ENCODE measurements at regions not wholly inside any gene's neighbourhood (a gene's known extent, or its start where the extent isn't known, plus 50 kb on each side); places are given as distances from the start of the nearest gene placed in this dataset.

GRCh38 chr3:76372497-76372896 is 587.1 kb upstream of the ZNF717 start:
- no peaks in the 10 kb centered on the region for H3K36me3 ChIP-seq (ENCODE audit: insufficient read depth, low read length)
- H4K20me1 ChIP-seq (ENCODE audit: insufficient read depth, low read length) = no peaks in the 10 kb centered on the region
- no peak for ATAC-seq (ENCODE audit: insufficient read depth, low read depth)
- H3K9ac ChIP-seq (ENCODE audit: low read depth, low read length) = no peak overlapping the region
- no peak overlapping the region for H3K27ac ChIP-seq (ENCODE audit: low read length)
- H3K27me3 ChIP-seq (ENCODE audit: insufficient read depth, low read length, poor library complexity) = no peaks in the 10 kb centered on the region
- no peaks in the 10 kb centered on the region for H3K4me1 ChIP-seq (ENCODE audit: insufficient read depth, low read length)
- H3K79me2 ChIP-seq (ENCODE audit: insufficient read depth, low read length) = no peaks in the 10 kb centered on the region
- TF ChIP-seq EZH2 (IDR thresholded peaks at IDR 0.05; ENCODE audit: borderline replicate concordance, low read depth, low read length, severe bottlenecking) = no peak
- TF ChIP-seq CTCF (IDR thresholded peaks at IDR 0.05; ENCODE audit: borderline replicate concordance, extremely low read depth, low read length, poor library complexity, severe bottlenecking) = no peak
- DNase-seq = no peak
- H2AFZ ChIP-seq (ENCODE audit: low read depth, low read length) = no peak overlapping the region
- no peak overlapping the region for H3K4me2 ChIP-seq (ENCODE audit: insufficient read depth, low read length)
- H3K4me3 ChIP-seq (ENCODE audit: low read depth in 1 of 2, low read length in 2 of 2) = no peak overlapping the region
- H3K9me3 ChIP-seq (ENCODE audit: insufficient read depth, low read length, severe bottlenecking) = no peaks in the 10 kb centered on the region

GRCh38 chr3:76377074-76377473 is 591.7 kb upstream of the ZNF717 start:
- H3K27me3 ChIP-seq (ENCODE audit: insufficient read depth, low read length, poor library complexity) = no peaks in the 10 kb centered on the region
- ATAC-seq (ENCODE audit: insufficient read depth, low read depth) (no peak), DNase-seq (no peak)
- H3K36me3 ChIP-seq (ENCODE audit: insufficient read depth, low read length) = no peaks in the 10 kb centered on the region
- H3K4me3 ChIP-seq (ENCODE audit: low read depth in 1 of 2, low read length in 2 of 2) = no peak overlapping the region
- no peaks in the 10 kb centered on the region for H3K79me2 ChIP-seq (ENCODE audit: insufficient read depth, low read length)
- no peak overlapping the region for H3K9ac ChIP-seq (ENCODE audit: low read depth, low read length)
- H3K4me2 ChIP-seq (ENCODE audit: insufficient read depth, low read length) = no peak overlapping the region
- no peaks in the 10 kb centered on the region for H4K20me1 ChIP-seq (ENCODE audit: insufficient read depth, low read length)
- no peak overlapping the region for H3K27ac ChIP-seq (ENCODE audit: low read length)
- H3K9me3 ChIP-seq (ENCODE audit: insufficient read depth, low read length, severe bottlenecking) = no peaks in the 10 kb centered on the region
- TF ChIP-seq CTCF (IDR thresholded peaks at IDR 0.05; ENCODE audit: borderline replicate concordance, extremely low read depth, low read length, poor library complexity, severe bottlenecking) (no peak), EZH2 (IDR thresholded peaks at IDR 0.05; ENCODE audit: borderline replicate concordance, low read depth, low read length, severe bottlenecking) (no peak)
- no peaks in the 10 kb centered on the region for H3K4me1 ChIP-seq (ENCODE audit: insufficient read depth, low read length)
- H2AFZ ChIP-seq (ENCODE audit: low read depth, low read length) = no peak overlapping the region

- no peak for TF ChIP-seq EZH2 (IDR thresholded peaks at IDR 0.05; ENCODE audit: borderline replicate concordance, low read depth, low read length, severe bottlenecking)
- TF ChIP-seq CTCF (IDR thresholded peaks at IDR 0.05; ENCODE audit: borderline replicate concordance, extremely low read depth, low read length, poor library complexity, severe bottlenecking) = no peak
These were observed 593.4 kb upstream of the ZNF717 start for GRCh38 chr3:76378789-76379188.

GRCh38 chr3:76383781-76384180 is 598.4 kb upstream of the ZNF717 start:
- Histone ChIP-seq H3K9me3 (ENCODE audit: insufficient read depth, low read length, severe bottlenecking) (no peaks in the 10 kb centered on the region), H3K4me2 (ENCODE audit: insufficient read depth, low read length) (no peak overlapping the region), H3K4me3 (ENCODE audit: low read depth in 1 of 2, low read length in 2 of 2) (no peak overlapping the region), H3K9ac (ENCODE audit: low read depth, low read length) (no peak overlapping the region), H3K27me3 (ENCODE audit: insufficient read depth, low read length, poor library complexity) (no peaks in the 10 kb centered on the region), H3K36me3 (ENCODE audit: insufficient read depth, low read length) (no peaks in the 10 kb centered on the region), H3K4me1 (ENCODE audit: insufficient read depth, low read length) (no peaks in the 10 kb centered on the region), H2AFZ (ENCODE audit: low read depth, low read length) (no peak overlapping the region), H3K27ac (ENCODE audit: low read length) (no peak overlapping the region), H4K20me1 (ENCODE audit: insufficient read depth, low read length) (no peaks in the 10 kb centered on the region), H3K79me2 (ENCODE audit: insufficient read depth, low read length) (no peaks in the 10 kb centered on the region)
- ATAC-seq (ENCODE audit: insufficient read depth, low read depth) (no peak), DNase-seq (no peak)
- TF ChIP-seq CTCF (IDR thresholded peaks at IDR 0.05; ENCODE audit: borderline replicate concordance, extremely low read depth, low read length, poor library complexity, severe bottlenecking) = no peak
- no peak for TF ChIP-seq EZH2 (IDR thresholded peaks at IDR 0.05; ENCODE audit: borderline replicate concordance, low read depth, low read length, severe bottlenecking)

More at GRCh38 chr3:76378789-76379188, 593.4 kb upstream of the ZNF717 start:
- Histone ChIP-seq H3K27me3 (ENCODE audit: insufficient read depth, low read length, poor library complexity) (no peaks in the 10 kb centered on the region), H3K4me2 (ENCODE audit: insufficient read depth, low read length) (no peak overlapping the region), H3K79me2 (ENCODE audit: insufficient read depth, low read length) (no peaks in the 10 kb centered on the region), H3K4me3 (ENCODE audit: low read depth in 1 of 2, low read length in 2 of 2) (no peak overlapping the region), H4K20me1 (ENCODE audit: insufficient read depth, low read length) (no peaks in the 10 kb centered on the region), H3K9ac (ENCODE audit: low read depth, low read length) (no peak overlapping the region), H3K36me3 (ENCODE audit: insufficient read depth, low read length) (no peaks in the 10 kb centered on the region), H3K4me1 (ENCODE audit: insufficient read depth, low read length) (no peaks in the 10 kb centered on the region), H3K27ac (ENCODE audit: low read length) (no peak overlapping the region), H3K9me3 (ENCODE audit: insufficient read depth, low read length, severe bottlenecking) (no peaks in the 10 kb centered on the region), H2AFZ (ENCODE audit: low read depth, low read length) (no peak overlapping the region)
- ATAC-seq (ENCODE audit: insufficient read depth, low read depth) (no peak), DNase-seq (no peak)

Data from DND-41 (cell line).